Activated B cell treated with CpG ODN at 0.5 μM for 24 hours (primary cell): ENCODE measurements at regions not wholly inside any gene's neighbourhood (a gene's known extent, or its start where the extent isn't known, plus 50 kb on each side); places are given as distances from the start of the nearest gene placed in this dataset.

Experiments
- ATAC-seq: fragments of 200-7000 bp; cut with Tn5 transposase; one replicate; pipeline ENCODE4 v1.10.0; 2021; ENCODE audit warnings: low read depth, mild to moderate bottlenecking, moderate library complexity
- CTCF ChIA-PET: fragments of 350-600 bp; sonication (Branson Sonifier 250); formaldehyde crosslinking; loops from one replicate; lab custom pipeline; 2021; ENCODE audit warnings: antibody characterized with exemption; lab: Charles Lee
- POLR2A ChIA-PET: fragments of 350-600 bp; sonication (Branson Sonifier 250); formaldehyde crosslinking; loops from one replicate; lab custom pipeline; 2021; ENCODE audit warnings: antibody characterized with exemption; lab: Charles Lee
- DNase-seq: peaks from one replicate; pipeline ENCODE4 v3.0.0; 2022
- H3K27ac Mint-ChIP-seq: one replicate; pipeline ENCODE4 v1.8.0; 2020; ENCODE audit warnings: mixed read lengths
- H3K27me3 Mint-ChIP-seq: one replicate; pipeline ENCODE4 v1.8.0; 2021; ENCODE audit warnings: mixed read lengths
- H3K36me3 Mint-ChIP-seq: one replicate; pipeline ENCODE4 v1.8.0; 2021; ENCODE audit warnings: low read depth, mixed read lengths
- H3K4me1 Mint-ChIP-seq: one replicate; pipeline ENCODE4 v1.8.0; 2021; ENCODE audit warnings: mixed read lengths
- H3K4me3 Mint-ChIP-seq: one replicate; pipeline ENCODE4 v1.8.0; 2020; ENCODE audit warnings: mild to moderate bottlenecking, mixed read lengths
- H3K9me3 Mint-ChIP-seq: one replicate; pipeline ENCODE4 v1.8.0; 2020; ENCODE audit warnings: mixed read lengths
- intact Hi-C: fragments of 100-400 bp; cut with micrococcal nuclease; formaldehyde crosslinking; loops from one replicate; pipeline ENCODE4 v1.15.1; 2024
- TF ChIP-seq, protein P1 (sequence below): fragments of 200-600 bp; IDR thresholded peaks from one replicate; pipeline ENCODE4 v1.8.0; 2022; ENCODE audit warnings: antibody characterized with exemption, mild to moderate bottlenecking

DNA sequence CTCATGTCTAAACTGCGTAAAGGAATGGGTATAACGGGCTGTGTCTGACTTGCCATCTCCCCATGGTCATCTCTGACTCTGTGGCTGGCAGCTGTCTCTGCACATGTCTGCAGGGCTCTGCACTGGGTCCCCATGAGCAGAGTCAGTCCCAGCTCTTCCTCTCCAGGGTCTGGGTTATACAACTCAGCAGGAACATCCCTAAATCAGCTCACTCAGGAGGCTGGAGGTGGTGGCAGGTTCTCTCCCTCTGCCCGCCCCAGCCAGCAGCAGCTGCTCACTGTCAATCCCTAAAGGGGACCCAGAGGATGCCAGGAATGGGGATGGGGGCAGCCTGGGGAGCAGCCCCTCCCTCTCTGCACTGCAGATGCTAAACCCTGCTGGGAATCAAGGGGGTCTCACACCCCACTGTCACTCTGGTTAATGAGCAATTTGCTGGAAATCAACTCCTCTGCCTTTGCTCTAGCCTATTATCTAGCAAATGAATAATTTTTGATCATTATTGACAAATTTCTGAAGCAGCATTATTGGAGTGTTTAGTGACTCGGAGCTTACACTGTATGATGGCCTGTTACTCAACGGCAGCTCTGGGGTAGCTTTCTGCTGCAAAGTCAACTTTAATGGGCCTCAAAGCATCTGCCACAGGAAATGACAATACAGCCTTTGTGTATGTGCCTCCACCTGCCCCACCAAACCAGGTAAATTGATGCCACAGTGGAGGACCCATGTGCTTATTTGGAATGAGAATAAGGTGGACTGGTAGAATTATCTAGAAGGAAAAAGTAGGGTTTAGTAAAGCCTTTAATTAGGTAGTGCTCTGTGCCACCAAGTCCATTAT is 55.7 kb upstream of the SHANK2 start:
- no peak overlapping the region for H3K27ac Mint-ChIP-seq
- intact Hi-C loops: no loop called here
- no peaks in the 10 kb centered on the region for H3K9me3 Mint-ChIP-seq

DNA sequence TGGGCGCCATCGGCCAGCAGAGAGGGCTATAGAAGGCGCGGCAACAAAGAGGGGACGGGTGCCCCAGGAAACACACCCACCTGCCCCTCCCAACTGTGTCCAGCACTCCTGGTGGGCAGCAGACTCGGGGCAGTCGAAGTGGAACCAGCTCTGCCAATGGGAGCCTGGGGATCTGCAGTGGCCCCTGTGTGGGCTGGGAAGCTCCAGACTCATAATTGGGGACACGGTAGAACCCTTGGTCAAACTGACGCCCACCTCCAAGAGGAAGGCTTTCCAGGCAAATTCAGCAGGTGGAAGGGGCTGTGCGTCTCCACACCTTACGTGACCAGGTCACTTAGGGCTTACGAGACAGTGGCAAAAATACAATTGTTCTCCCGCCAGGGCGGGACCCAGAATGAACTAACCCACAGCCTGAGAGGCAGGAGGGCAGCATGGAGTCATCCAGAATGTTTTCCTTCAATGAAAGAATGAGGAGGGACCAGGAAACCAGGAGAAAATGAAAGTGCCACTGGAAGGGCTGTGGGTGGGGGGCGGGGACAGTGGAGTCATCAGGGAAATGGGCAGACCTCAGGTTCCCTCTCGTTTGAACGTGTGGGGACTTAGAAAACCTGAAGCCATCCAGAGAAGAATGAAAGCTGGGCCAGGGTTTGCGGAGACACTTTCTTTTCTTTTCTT is 53.2 kb upstream of the SHANK2 start:
- Mint-ChIP-seq H3K4me1 (no peaks in the 10 kb centered on the region), H3K27me3 (peaks cover 5% of the 10 kb centered on the region), H3K27ac (no peak overlapping the region), H3K9me3 (no peaks in the 10 kb centered on the region), H3K4me3 (no peak overlapping the region), H3K36me3 (no peaks in the 10 kb centered on the region)
- DNase-seq (no peak), ATAC-seq (no peak)
- POLR2A ChIA-PET: no interaction called here
- intact Hi-C loops: no loop called here
- CTCF ChIA-PET: no interaction called here
- TF ChIP-seq, protein P1, sequence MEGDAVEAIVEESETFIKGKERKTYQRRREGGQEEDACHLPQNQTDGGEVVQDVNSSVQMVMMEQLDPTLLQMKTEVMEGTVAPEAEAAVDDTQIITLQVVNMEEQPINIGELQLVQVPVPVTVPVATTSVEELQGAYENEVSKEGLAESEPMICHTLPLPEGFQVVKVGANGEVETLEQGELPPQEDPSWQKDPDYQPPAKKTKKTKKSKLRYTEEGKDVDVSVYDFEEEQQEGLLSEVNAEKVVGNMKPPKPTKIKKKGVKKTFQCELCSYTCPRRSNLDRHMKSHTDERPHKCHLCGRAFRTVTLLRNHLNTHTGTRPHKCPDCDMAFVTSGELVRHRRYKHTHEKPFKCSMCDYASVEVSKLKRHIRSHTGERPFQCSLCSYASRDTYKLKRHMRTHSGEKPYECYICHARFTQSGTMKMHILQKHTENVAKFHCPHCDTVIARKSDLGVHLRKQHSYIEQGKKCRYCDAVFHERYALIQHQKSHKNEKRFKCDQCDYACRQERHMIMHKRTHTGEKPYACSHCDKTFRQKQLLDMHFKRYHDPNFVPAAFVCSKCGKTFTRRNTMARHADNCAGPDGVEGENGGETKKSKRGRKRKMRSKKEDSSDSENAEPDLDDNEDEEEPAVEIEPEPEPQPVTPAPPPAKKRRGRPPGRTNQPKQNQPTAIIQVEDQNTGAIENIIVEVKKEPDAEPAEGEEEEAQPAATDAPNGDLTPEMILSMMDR: no peak

More for the DNA sequence above, 55.7 kb upstream of the SHANK2 start:
- Mint-ChIP-seq H3K4me1 (no peaks in the 10 kb centered on the region), H3K27me3 (no peaks in the 10 kb centered on the region), H3K36me3 (no peaks in the 10 kb centered on the region), H3K4me3 (no peak overlapping the region)
- DNase-seq (no peak), ATAC-seq (no peak)
- ChIA-PET POLR2A (no interaction called here), CTCF (no interaction called here)
- TF ChIP-seq, protein P1: no peak

DNA sequence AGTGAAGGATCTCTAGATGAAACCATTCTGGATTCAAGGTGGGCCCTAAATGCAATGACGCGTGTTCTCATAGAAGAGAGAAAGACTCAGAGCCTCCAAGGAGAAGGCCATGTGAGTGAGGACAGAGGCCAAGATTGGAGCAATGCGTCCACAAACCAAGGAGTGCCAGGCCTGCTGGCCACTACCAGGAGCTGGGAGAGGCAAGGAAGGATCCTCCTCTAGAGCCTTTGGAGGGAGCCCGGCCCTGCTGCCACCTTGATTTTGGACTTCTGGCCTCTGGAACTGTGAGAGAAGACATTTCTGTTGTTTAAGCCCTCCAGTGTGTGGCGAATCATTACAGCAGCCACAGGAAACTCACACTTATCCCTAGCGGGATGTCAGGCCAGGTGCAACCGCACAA is 52.7 kb upstream of the SHANK2 start:
- POLR2A ChIA-PET: no interaction called here
- CTCF ChIA-PET: no interaction called here
- no peak for ATAC-seq
- H3K4me3 Mint-ChIP-seq: no peak overlapping the region
- H3K27me3 Mint-ChIP-seq: peaks cover 7% of the 10 kb centered on the region
- H3K9me3 Mint-ChIP-seq: no peaks in the 10 kb centered on the region
- H3K36me3 Mint-ChIP-seq: no peaks in the 10 kb centered on the region
- H3K27ac Mint-ChIP-seq: no peak overlapping the region
- H3K4me1 Mint-ChIP-seq: no peaks in the 10 kb centered on the region
- intact Hi-C loops: no loop called here
- TF ChIP-seq, protein P1: no peak
- no peak for DNase-seq

DNA sequence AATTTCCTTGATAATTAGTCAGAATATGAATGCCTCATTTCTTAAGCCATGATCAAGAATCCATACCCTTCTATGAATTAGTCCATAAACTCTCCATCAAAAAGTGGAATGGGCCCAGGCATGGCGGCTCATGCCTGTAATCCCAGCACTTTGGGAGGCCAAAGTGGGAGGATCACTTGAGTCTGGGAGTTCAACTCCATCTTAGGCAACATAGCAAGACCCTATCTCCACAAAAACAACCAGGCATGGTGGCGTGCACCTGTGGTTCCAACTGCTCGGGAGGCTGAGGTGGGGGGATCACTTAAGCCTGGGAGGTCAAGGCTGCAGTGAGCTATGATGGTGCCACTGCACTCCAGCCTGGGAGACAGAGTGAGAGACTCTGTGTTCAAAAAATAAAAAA is 52.1 kb upstream of the SHANK2 start:
- intact Hi-C loops: no loop called here
- DNase-seq: no peak

DNA sequence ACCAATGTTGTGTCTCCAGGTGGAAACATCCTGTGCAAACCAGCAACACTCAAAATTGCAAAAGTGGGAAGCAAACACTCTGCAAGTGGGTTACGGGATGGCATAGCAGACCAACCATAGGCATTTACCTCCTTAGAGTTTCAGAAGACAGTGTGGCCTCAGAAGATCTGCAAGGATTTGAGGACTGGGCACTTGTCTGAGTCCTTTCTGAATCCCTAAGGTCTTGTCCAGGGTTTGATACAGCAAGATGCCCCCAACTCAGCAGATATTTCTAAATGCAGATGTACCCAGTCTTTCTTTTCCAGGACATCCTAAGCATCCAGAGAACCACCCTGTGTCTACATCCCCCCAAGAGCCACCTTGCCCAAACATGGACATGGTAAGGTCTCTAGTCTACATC is 51.7 kb upstream of the SHANK2 start:
- CTCF ChIA-PET: no interaction called here
- no peak overlapping the region for H3K27ac Mint-ChIP-seq
- no peaks in the 10 kb centered on the region for H3K9me3 Mint-ChIP-seq
- intact Hi-C loops: no loop called here
- POLR2A ChIA-PET: no interaction called here
- no peaks in the 10 kb centered on the region for H3K4me1 Mint-ChIP-seq
- H3K27me3 Mint-ChIP-seq: peaks cover 9% of the 10 kb centered on the region
- no peak overlapping the region for H3K4me3 Mint-ChIP-seq
- TF ChIP-seq, protein P1: no peak
- DNase-seq (no peak), ATAC-seq (no peak)
- H3K36me3 Mint-ChIP-seq: no peaks in the 10 kb centered on the region

More for the DNA sequence above, 52.1 kb upstream of the SHANK2 start:
- TF ChIP-seq, protein P1: no peak
- POLR2A ChIA-PET: no interaction called here
- no peak for ATAC-seq
- CTCF ChIA-PET: no interaction called here
- H3K27me3 Mint-ChIP-seq: peaks cover 9% of the 10 kb centered on the region
- H3K9me3 Mint-ChIP-seq: no peaks in the 10 kb centered on the region
- no peak overlapping the region for H3K27ac Mint-ChIP-seq
- H3K4me1 Mint-ChIP-seq: no peaks in the 10 kb centered on the region
- H3K36me3 Mint-ChIP-seq: no peaks in the 10 kb centered on the region
- no peak overlapping the region for H3K4me3 Mint-ChIP-seq
